ENCODE measurements at regions not wholly inside any gene's neighbourhood (a gene's known extent, or its start where the extent isn't known, plus 50 kb on each side); places are given as distances from the start of the nearest gene placed in this dataset.
"Not testable (repeated sequence)": the region's sequence is repeated elsewhere in the genome, so short reads cannot be mapped to it uniquely, and the experiment has no call there.

DNA sequence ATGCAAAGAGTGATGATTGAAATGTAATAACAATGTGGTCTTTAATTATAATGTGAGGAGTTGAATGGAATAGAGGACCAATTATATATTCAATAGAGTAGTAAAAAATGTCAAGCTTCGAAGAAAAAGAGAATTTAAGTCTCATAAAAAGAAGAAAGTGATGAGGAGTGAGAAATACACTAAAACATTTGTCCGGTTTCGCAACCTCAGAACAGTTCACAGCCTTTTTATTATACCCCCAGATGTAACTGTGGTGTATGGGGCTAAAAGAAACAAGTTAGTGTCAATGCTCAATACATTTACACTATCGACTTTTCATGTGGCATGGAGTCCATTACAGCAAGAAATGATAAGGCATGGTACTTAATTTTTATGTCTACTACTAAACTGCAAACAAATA is 386.5 kb upstream of the ATP11B start:
- no peak for DNase-seq

DNA sequence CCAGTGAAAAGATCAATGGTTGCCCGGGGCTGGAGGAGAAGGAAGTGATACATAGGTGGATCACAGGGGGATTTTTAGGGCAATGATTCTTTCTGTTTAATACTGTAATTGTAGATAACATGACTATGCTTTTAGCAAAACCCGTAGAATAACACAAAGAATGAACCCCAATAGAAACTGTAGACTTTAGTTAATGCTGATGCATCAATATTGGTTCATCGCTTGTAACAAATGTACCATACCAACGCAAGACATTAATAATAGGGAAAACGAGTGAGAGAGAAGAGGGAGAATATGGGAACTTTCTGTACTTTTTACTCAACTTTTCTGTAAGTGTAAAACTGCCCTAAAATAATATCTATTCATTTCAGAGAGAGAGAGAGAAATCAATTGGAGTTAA is 383.3 kb upstream of the ATP11B start:
- DNase-seq, result no peak

GRCh38 chr3:182412066-182412465 is 381.2 kb upstream of the ATP11B start:
- DNase-seq, result no peak

- DNase-seq, result no peak
Measured at GRCh38 chr3:182413061-182413460, 380.2 kb upstream of the ATP11B start.

DNA sequence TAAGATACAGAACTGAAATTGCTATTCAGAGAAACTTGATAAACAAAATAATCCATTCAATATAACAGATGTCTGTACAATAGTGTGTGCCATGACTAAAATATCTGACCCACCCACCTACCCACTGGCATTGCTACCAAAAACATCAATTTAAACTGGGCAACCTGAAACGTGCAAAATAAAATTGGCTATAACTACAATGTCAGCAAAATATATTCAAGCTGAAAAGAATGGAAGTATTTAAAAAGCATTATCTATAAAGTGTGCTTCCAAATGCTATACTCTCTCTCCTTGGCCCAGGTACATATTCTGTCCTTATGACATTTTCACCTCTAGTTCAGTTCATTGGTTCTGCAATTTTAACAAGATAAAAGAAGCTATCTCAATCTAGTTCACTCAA is 379.6 kb upstream of the ATP11B start:
- DNase-seq, result no peak

- DNase-seq, result no peak
Measured at GRCh38 chr3:182414586-182414985, 378.7 kb upstream of the ATP11B start.

DNA sequence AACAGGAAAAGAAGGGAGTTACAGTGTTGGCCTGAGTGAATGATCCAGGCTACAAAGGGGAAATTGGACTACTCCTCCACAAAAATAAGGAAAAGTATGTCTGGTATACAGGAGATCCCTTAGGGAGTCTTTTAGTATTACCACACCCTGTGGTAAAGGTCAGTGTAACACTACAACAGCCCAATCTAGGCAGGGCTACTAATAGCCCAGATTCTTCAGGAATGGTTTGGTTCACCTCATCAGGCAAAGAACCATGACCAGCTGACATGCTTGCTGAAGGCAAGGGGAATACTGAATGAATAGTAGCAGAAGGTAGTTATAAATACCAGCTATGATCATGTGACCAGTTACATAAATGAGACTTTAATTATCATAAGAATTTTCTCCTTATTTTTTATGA is 372.6 kb upstream of the ATP11B start:
- DNase-seq, result no peak

DNA sequence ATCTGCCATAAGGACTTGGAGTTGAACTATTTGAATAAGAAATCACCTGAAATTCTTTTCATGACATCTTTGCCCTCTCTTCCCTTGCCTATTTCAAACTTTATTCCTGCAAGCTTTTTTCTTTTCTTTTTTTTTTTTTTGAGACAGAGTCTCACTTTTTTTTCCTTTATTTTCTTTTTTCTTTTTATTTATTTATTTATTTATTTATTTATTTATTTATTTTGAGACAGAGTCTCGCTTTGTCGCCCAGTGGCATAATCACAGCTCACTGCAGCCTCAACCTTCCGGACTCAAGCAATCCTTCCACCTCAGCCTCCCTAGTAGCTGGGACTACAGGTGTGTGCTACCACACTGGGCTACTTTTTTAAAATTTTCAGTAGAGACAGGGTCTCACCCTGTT is 369.3 kb upstream of the ATP11B start:
- no peak for DNase-seq

DNA sequence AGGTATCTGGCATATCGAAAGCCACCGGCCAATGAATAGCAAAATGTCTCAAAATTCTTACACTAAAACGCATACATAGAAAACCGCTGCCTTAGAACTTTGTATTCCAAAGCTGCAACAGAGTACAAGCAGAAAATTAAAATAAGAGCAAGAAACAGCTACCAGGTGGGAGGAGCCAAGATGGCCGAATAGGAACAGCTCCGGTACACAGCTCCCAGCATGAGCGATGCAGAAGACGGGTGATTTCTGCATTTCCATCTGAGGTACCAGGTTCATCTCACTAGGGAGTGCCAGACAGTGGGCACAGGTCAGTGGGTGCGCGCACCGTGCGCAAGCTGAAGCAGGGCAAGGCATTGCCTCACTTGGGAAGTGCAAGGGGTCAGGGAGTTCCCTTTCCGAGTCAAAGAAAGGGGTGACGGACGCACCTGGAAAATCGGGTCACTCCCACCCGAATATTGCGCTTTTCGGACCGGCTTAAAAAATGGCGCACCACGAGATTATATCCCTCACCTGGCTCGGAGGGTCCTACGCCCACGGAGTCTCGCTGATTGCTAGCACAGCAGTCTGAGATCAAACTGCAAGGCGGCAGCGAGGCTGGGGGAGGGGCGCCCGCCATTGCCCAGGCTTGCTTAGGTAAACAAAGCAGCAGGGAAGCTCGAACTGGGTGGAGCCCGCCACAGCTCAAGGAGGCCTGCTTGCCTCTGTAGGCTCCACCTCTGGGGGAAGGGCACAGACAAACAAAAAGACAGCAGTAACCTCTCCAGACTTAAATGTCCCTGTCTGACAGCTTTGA is 367.2 kb upstream of the ATP11B start:
- DNase-seq, result not testable (repeated sequence)

DNA sequence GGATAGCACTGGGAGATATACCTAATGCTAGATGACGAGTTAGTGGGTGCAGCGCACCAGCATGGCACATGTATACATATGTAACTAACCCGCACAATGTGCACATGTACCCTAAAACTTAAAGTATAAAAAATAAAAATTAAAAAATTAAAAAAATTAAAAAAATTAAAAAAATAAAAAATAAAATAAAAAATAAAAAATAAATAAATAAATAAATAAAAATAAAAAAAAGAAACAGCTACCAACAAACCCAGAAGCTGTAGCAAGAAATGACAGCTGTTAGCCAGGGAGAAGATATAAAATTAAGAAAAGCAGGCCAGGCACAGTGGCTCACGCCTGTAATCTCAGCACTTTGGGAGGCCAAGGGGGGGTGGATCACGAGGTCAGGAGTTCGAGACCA is 361.3 kb upstream of the ATP11B start:
- DNase-seq, result not testable (repeated sequence)

DNA sequence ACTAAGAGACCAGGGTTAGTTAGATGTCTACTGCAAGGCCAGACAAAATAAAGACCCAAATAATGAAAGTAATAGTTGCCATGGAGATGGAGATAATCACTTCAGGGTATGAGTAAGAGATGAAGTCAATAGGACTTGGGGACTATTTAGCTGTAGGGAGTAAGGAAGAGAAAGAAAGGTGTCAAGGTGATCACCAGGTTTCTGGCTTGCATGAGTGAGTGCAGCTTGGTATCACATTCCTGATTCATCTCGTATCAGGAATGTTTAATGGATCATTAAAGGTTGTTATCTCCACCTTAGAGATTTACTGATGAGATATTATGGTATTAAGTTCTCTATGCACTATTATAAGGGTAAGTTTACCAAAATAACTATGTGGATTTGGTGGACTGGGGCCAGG is 357.4 kb upstream of the ATP11B start:
- no peak for DNase-seq

GRCh38 chr3:182436547-182436946 is 356.8 kb upstream of the ATP11B start:
- DNase-seq, result no peak

DNA sequence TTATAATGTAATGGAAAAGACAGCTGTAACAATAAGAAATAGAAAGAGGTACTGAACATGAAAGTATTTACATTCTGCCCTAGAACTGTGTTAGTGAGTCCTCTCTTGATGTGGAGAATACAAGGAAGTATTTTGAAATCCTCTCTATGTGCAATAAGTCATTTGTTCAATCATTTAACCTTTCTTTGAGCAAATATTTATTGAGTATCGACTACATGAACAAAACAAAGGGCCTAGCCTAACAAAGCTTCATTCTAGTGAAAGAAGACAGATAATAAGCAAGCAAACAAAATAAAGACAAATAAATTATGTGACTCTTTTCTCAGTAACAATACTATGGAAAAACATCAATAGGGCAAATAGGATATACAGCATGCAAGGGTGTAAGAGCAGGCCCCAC is 354.9 kb upstream of the ATP11B start:
- no peak for DNase-seq

GRCh38 chr3:182440101-182440500 is 353.2 kb upstream of the ATP11B start:
- no peak for DNase-seq

- DNase-seq, result no peak
Measured at GRCh38 chr3:182445576-182445975, 347.7 kb upstream of the ATP11B start.

GRCh38 chr3:182450942-182451787 is 342.1 kb upstream of the ATP11B start:
- DNase-seq, result no peak

- no peak for DNase-seq
Measured at GRCh38 chr3:182451871-182452270, 341.4 kb upstream of the ATP11B start.

- no peak for DNase-seq
Measured at GRCh38 chr3:182455011-182455410, 338.3 kb upstream of the ATP11B start.

GRCh38 chr3:182460303-182460702 is 333.0 kb upstream of the ATP11B start:
- no peak for DNase-seq

GRCh38 chr3:182462152-182462551 is 331.2 kb upstream of the ATP11B start:
- DNase-seq, result no peak

DNA sequence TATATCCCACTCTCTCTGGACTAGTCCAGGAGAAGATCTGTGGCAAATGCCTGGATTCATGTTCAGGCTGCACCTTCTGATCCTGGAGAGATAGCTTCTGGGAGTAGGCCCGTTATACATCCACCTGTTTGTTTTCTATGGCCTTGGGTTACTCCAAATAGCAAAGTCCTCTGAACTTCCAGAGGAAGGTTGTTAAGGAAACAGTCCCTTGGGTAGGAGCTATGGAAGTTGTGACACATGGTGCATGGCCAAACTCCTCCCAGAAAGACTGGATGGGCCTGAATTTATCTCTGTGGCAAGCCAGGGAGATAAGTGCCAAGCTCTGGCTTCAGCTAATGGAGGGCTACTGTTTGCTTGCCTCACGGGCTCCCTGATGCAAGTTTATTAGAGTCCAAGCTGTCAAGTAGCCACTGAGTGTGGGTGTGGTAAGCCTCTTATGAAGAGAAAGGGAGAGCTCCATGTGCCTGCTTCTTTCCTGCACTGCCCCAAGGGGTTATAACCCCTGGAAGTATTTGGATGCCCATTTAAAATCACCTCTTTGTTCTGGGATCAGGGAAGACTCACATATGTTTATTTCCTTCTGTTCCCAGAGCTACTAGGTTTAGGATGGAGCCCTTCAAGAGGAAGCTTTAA is 328.7 kb upstream of the ATP11B start:
- no peak for DNase-seq

DNA sequence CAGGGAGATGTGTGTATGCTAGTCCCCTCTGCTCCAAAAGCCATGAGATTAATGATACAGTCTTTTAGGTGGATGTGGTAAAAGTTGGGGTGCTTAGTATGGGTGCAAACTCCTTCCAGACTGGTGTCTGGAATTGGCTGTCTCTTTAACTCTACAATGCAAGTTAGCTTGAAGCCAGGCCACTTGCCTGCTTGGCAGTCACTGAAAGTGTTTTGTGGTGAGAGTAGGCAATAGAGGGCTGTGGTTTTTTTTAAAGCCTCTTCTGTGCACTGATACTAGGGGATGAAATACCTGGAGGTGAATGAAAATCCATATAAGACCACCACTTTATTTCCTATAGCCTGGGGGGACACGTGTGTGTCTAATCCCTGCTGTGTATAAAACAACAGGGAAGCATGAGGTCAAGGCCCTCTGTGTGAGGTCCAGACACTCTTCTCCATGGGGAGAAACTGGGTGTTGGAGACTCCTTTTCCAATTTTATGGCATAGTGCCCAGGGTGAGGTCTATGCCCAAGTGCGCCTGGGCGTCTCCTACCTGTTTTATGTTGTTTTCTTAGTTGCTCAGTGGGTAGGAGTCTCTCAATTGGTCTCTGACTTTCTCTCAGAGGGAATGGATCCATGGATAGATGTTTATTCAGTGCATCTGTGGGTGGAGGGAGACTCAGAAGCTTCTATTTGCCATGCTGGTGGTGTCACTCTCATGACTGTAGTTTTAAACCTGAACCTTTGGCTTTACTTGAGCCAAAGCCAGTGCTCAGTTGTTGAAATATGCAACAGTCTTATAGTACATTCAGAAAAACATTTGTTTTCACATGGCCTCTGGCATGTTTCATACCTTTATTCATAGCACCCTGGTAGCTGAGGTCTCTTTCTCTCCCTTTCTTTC is 327.8 kb upstream of the ATP11B start:
- DNase-seq, result no peak
